Activated CD8-positive, alpha-beta memory T cell treated with anti-CD3 and anti-CD28 coated beads for 48 hours (primary cell): ENCODE measurements at regions not wholly inside any gene's neighbourhood (a gene's known extent, or its start where the extent isn't known, plus 50 kb on each side); places are given as distances from the start of the nearest gene placed in this dataset.
"Not testable (repeated sequence)": the region's sequence is repeated elsewhere in the genome, so short reads cannot be mapped to it uniquely, and the experiment has no call there.

Experiments
- DNase-seq, 3 experiments: peaks; one replicate each; pipeline ENCODE4 v3.0.0-alpha.2; 2020; ENCODE audit warnings: low read depth in 2 of 3, low spot score in 2 of 3

GRCh38 chr20:50356962-50357782 lies 153.0 kb upstream of the PTPN1 start:
- DNase-seq: no peak

GRCh38 chr20:50357783-50358161 lies 152.4 kb upstream of the PTPN1 start:
- DNase-seq: no peak

- no peak for DNase-seq
These were observed 152.0 kb upstream of the PTPN1 start for GRCh38 chr20:50358166-50358565.

GRCh38 chr20:50358971-50359370 lies 151.2 kb upstream of the PTPN1 start:
- no peak for DNase-seq

- DNase-seq: no peak
These were observed 150.5 kb upstream of the PTPN1 start for GRCh38 chr20:50359607-50360217.

GRCh38 chr20:50360218-50360672 lies 149.9 kb upstream of the PTPN1 start:
- no peak for DNase-seq

- no peak for DNase-seq
These were observed 149.3 kb upstream of the PTPN1 start for GRCh38 chr20:50360921-50361320.

GRCh38 chr20:50362177-50362576 lies 148.0 kb upstream of the PTPN1 start:
- DNase-seq: not testable (repeated sequence)

GRCh38 chr20:50363027-50363426 lies 147.2 kb upstream of the PTPN1 start:
- no peak for DNase-seq

GRCh38 chr20:50363479-50363878 lies 146.7 kb upstream of the PTPN1 start:
- no peak for DNase-seq

GRCh38 chr20:50364542-50364941 lies 145.6 kb upstream of the PTPN1 start:
- DNase-seq: no peak

GRCh38 chr20:50366270-50367103 lies 143.7 kb upstream of the PTPN1 start:
- DNase-seq: no peak

- DNase-seq: no peak
These were observed 143.0 kb upstream of the PTPN1 start for GRCh38 chr20:50367104-50367674.

GRCh38 chr20:50367739-50368375 lies 142.3 kb upstream of the PTPN1 start:
- DNase-seq: no peak

- DNase-seq: no peak
These were observed 141.8 kb upstream of the PTPN1 start for GRCh38 chr20:50368386-50368785.

- no peak for DNase-seq
These were observed 141.4 kb upstream of the PTPN1 start for GRCh38 chr20:50368813-50369224.

GRCh38 chr20:50369225-50370035 lies 140.8 kb upstream of the PTPN1 start:
- no peak for DNase-seq

GRCh38 chr20:50370036-50370566 lies 140.1 kb upstream of the PTPN1 start:
- DNase-seq: no peak

GRCh38 chr20:50371878-50372769 lies 138.1 kb upstream of the PTPN1 start:
- DNase-seq: no peak
